ENCODE measurements at regions not wholly inside any gene's neighbourhood (a gene's known extent, or its start where the extent isn't known, plus 50 kb on each side); places are given as distances from the start of the nearest gene placed in this dataset.
"Not testable (repeated sequence)": the region's sequence is repeated elsewhere in the genome, so short reads cannot be mapped to it uniquely, and the experiment has no call there.

GRCh38 chr4:148542922-148543623 lies 100.9 kb upstream of the NR3C2 start:
- no peaks in the 10 kb centered on the region for H3K36me3 Mint-ChIP-seq (ENCODE audit: low read depth, unreplicated experiment)
- no peaks in the 10 kb centered on the region for H3K9me3 Mint-ChIP-seq (ENCODE audit: unreplicated experiment)
- H3K4me1 Mint-ChIP-seq (ENCODE audit: unreplicated experiment), result no peaks in the 10 kb centered on the region
- H3K4me3 Mint-ChIP-seq (ENCODE audit: unreplicated experiment), result no peak overlapping the region
- H3K27ac Mint-ChIP-seq (ENCODE audit: unreplicated experiment), result no peak overlapping the region
- no peak for DNase-seq (ENCODE audit: low spot score)
- TF ChIP-seq, protein P1, sequence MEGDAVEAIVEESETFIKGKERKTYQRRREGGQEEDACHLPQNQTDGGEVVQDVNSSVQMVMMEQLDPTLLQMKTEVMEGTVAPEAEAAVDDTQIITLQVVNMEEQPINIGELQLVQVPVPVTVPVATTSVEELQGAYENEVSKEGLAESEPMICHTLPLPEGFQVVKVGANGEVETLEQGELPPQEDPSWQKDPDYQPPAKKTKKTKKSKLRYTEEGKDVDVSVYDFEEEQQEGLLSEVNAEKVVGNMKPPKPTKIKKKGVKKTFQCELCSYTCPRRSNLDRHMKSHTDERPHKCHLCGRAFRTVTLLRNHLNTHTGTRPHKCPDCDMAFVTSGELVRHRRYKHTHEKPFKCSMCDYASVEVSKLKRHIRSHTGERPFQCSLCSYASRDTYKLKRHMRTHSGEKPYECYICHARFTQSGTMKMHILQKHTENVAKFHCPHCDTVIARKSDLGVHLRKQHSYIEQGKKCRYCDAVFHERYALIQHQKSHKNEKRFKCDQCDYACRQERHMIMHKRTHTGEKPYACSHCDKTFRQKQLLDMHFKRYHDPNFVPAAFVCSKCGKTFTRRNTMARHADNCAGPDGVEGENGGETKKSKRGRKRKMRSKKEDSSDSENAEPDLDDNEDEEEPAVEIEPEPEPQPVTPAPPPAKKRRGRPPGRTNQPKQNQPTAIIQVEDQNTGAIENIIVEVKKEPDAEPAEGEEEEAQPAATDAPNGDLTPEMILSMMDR (IDR thresholded peaks at IDR 0.05; ENCODE audit: unreplicated experiment), result no peak
- H3K27me3 Mint-ChIP-seq (ENCODE audit: unreplicated experiment), result no peaks in the 10 kb centered on the region

DNA sequence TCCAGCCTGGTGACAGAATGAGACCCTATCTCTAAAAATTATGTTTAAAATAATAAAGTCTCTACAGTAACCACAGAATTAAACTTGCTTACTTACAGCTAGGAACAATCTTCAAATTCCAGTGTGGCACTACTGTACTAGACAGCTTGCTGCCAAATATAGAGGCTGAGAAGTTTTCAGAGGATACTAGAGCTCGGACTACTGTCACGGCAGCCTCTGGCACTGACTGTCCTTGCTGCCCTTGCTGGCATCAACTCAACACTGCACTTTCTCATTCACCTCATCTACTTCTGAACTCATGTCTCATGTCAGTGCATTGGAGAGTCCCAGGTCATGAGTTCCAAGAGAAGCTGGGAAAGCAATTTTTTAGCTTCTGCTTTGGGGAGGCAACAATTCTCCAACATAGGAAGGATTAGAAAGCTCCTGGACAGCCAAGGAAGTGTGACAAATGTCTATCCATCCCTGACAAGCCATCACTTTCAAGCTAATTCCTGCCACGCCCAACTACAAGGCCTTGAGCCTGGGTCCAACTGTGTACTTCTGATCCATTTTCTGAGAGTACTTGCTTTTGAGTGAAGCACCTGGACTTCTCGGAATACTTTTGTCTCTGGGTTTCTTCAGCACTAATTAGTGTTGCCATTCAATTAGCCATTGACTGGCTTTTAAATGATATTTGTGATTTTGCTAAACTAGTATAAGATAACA lies 98.6 kb upstream of the NR3C2 start:
- H3K27ac Mint-ChIP-seq (ENCODE audit: unreplicated experiment), result no peak overlapping the region
- no peak overlapping the region for H3K4me3 Mint-ChIP-seq (ENCODE audit: unreplicated experiment)
- DNase-seq (ENCODE audit: low spot score), result no peak
- no peaks in the 10 kb centered on the region for H3K36me3 Mint-ChIP-seq (ENCODE audit: low read depth, unreplicated experiment)
- H3K9me3 Mint-ChIP-seq (ENCODE audit: unreplicated experiment), result no peaks in the 10 kb centered on the region
- TF ChIP-seq, protein P1 (IDR thresholded peaks at IDR 0.05; ENCODE audit: unreplicated experiment), result no peak
- H3K4me1 Mint-ChIP-seq (ENCODE audit: unreplicated experiment), result no peaks in the 10 kb centered on the region
- H3K27me3 Mint-ChIP-seq (ENCODE audit: unreplicated experiment), result no peaks in the 10 kb centered on the region

DNA sequence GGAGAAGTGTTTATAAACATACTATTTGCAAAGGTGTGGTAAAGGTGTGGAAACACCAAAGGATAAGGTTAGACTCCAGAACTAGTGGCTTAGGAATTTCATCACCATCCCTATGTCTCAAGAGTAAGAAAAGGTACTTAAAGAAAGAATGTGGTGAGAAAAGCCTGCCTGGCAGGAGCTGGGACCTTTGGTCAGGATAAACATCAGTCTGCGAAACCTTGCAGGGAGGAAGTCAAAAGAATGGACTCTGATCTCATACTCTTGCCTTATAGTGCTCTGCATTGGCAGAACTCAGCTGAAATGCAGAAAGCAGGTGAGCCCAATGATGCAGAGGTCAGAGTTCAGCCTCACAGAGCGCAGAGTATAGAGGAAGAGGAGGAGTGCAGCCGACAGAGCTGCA lies 97.2 kb upstream of the NR3C2 start:
- Mint-ChIP-seq H3K9me3 (ENCODE audit: unreplicated experiment) (no peaks in the 10 kb centered on the region), H3K27ac (ENCODE audit: unreplicated experiment) (no peak overlapping the region), H3K4me1 (ENCODE audit: unreplicated experiment) (no peaks in the 10 kb centered on the region), H3K4me3 (ENCODE audit: unreplicated experiment) (no peak overlapping the region), H3K27me3 (ENCODE audit: unreplicated experiment) (no peaks in the 10 kb centered on the region), H3K36me3 (ENCODE audit: low read depth, unreplicated experiment) (peaks cover 5% of the 10 kb centered on the region)
- no peak for DNase-seq (ENCODE audit: low spot score)
- TF ChIP-seq, protein P1 (IDR thresholded peaks at IDR 0.05; ENCODE audit: unreplicated experiment), result no peak

DNA sequence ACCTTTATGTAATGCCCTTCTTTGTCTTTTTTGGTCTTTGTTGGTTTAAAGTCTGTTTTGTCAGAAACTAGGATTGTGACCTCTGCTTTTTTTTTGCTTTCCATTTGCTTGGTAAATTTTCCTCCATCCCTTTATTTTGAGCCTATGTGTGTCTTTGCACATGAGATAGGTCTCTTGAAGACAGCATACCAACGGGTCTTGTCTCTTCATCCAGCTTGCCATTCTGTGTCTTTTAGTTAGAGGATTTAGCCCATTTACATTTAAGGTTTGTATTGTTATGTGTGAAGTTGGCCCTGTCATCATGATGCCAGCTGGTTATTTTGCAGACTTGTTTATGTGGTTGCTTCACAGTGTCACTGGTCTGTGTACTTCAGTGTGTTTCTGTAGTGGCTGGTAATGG lies 91.6 kb upstream of the NR3C2 start:
- DNase-seq (ENCODE audit: low spot score); H3K9me3 Mint-ChIP-seq (ENCODE audit: unreplicated experiment); H3K4me3 Mint-ChIP-seq (ENCODE audit: unreplicated experiment): not testable (repeated sequence)

GRCh38 chr4:148530114-148530513 lies 87.9 kb upstream of the NR3C2 start:
- Mint-ChIP-seq H3K9me3 (ENCODE audit: unreplicated experiment) (no peaks in the 10 kb centered on the region), H3K4me1 (ENCODE audit: unreplicated experiment) (no peaks in the 10 kb centered on the region), H3K36me3 (ENCODE audit: low read depth, unreplicated experiment) (peaks cover 6% of the 10 kb centered on the region), H3K27me3 (ENCODE audit: unreplicated experiment) (peaks cover 2% of the 10 kb centered on the region), H3K4me3 (ENCODE audit: unreplicated experiment) (no peak overlapping the region), H3K27ac (ENCODE audit: unreplicated experiment) (no peak overlapping the region)
- TF ChIP-seq, protein P1 (IDR thresholded peaks at IDR 0.05; ENCODE audit: unreplicated experiment), result no peak
- no peak for DNase-seq (ENCODE audit: low spot score)

More for the DNA sequence above, 91.6 kb upstream of the NR3C2 start:
- not testable (repeated sequence) for H3K27ac Mint-ChIP-seq (ENCODE audit: unreplicated experiment); H3K27me3 Mint-ChIP-seq (ENCODE audit: unreplicated experiment); H3K4me1 Mint-ChIP-seq (ENCODE audit: unreplicated experiment); H3K36me3 Mint-ChIP-seq (ENCODE audit: low read depth, unreplicated experiment)

All from endothelial cell (in vitro differentiated cells).